ENCODE measurements at regions not wholly inside any gene's neighbourhood (a gene's known extent, or its start where the extent isn't known, plus 50 kb on each side); places are given as distances from the start of the nearest gene placed in this dataset.

DNA sequence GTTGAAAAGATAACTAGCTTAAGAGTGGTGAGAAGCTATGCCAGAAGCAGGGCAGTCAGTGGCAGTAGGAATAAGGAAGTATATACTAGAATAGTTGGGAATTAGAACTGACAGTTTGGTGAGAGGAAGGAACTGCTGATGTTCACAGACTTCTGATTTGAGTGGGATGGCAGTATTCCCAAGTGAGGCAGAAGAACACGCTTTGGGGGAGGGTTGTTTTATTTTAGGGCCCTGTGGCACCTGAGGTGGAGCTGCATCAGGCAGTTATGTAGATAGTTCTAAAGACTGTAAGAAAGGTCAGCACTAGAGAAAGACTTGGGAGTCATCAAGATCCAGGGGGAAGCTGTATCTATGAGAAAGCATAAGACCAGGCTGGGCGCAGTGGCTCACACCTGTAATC is 66.3 kb upstream of the TNRC6B start:
- Histone ChIP-seq H3K27me3 (ENCODE audit: insufficient read depth, low read length) (no peaks in the 10 kb centered on the region), H2AFZ (ENCODE audit: low read depth, low read length) (no peak overlapping the region), H3K27ac (ENCODE audit: low read depth, low read length) (no peak overlapping the region), H3K4me3 (ENCODE audit: insufficient read depth, low read depth, low read length) (no peak overlapping the region), H3K9me3 (ENCODE audit: insufficient read depth, low read depth, low read length) (no peaks in the 10 kb centered on the region), H3K79me2 (ENCODE audit: insufficient read depth, low read length) (no peaks in the 10 kb centered on the region), H3K36me3 (ENCODE audit: insufficient read depth, low read length) (no peaks in the 10 kb centered on the region), H3K9ac (ENCODE audit: low read length) (no peak overlapping the region), H4K20me1 (ENCODE audit: insufficient read depth, low read length) (peaks cover 9% of the 10 kb centered on the region), H3K4me2 (ENCODE audit: low read length) (no peak overlapping the region), H3K4me1 (ENCODE audit: insufficient read depth, low read length) (peaks cover 3% of the 10 kb centered on the region)
- no peak for TF ChIP-seq EZH2 (IDR thresholded peaks at IDR 0.05; ENCODE audit: insufficient read depth, low read length)
- TF ChIP-seq, protein P1, sequence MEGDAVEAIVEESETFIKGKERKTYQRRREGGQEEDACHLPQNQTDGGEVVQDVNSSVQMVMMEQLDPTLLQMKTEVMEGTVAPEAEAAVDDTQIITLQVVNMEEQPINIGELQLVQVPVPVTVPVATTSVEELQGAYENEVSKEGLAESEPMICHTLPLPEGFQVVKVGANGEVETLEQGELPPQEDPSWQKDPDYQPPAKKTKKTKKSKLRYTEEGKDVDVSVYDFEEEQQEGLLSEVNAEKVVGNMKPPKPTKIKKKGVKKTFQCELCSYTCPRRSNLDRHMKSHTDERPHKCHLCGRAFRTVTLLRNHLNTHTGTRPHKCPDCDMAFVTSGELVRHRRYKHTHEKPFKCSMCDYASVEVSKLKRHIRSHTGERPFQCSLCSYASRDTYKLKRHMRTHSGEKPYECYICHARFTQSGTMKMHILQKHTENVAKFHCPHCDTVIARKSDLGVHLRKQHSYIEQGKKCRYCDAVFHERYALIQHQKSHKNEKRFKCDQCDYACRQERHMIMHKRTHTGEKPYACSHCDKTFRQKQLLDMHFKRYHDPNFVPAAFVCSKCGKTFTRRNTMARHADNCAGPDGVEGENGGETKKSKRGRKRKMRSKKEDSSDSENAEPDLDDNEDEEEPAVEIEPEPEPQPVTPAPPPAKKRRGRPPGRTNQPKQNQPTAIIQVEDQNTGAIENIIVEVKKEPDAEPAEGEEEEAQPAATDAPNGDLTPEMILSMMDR (IDR thresholded peaks at IDR 0.05; ENCODE audit: insufficient read depth, low read depth, low read length) = no peak
- Mint-ChIP-seq H3K36me3 (ENCODE audit: low read depth, unreplicated experiment) (no peaks in the 10 kb centered on the region), H3K4me1 (ENCODE audit: low read depth, unreplicated experiment) (peaks cover 5% of the 10 kb centered on the region), H3K9me3 (ENCODE audit: unreplicated experiment) (no peaks in the 10 kb centered on the region), H3K27me3 (ENCODE audit: low read depth, unreplicated experiment) (peaks cover 3% of the 10 kb centered on the region), H3K27ac (ENCODE audit: unreplicated experiment) (no peak overlapping the region), H3K4me3 (ENCODE audit: unreplicated experiment) (no peak overlapping the region)
- DNase-seq (ENCODE audit: low read depth) (no peak), FAIRE-seq (no peak)

DNA sequence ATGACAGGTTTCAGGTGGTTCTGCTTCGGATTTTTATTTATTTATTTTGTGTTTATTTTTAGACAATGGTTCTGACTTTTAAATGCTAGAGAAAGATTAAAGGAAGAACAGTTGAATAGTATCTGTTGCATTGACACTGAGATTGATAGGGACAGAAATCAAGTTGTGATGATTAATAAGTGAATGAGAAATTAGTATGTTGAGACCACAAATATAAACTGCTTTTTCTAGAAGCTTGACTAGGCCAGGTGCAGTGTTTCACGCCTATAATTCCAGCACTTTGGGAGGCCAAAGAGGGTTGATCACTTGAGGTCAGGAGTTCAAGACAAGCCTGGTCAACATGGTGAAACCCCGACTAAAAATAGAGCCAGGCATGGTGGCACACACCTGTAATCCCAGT is 65.1 kb upstream of the TNRC6B start:
- Histone ChIP-seq H3K27me3 (ENCODE audit: insufficient read depth, low read length) (no peaks in the 10 kb centered on the region), H3K4me1 (ENCODE audit: insufficient read depth, low read length) (peaks cover 3% of the 10 kb centered on the region), H3K4me3 (ENCODE audit: insufficient read depth, low read depth, low read length) (no peak overlapping the region), H3K4me2 (ENCODE audit: low read length) (no peak overlapping the region), H3K9me3 (ENCODE audit: insufficient read depth, low read depth, low read length) (no peaks in the 10 kb centered on the region), H3K9ac (ENCODE audit: low read length) (no peak overlapping the region), H3K79me2 (ENCODE audit: insufficient read depth, low read length) (no peaks in the 10 kb centered on the region), H2AFZ (ENCODE audit: low read depth, low read length) (no peak overlapping the region), H3K27ac (ENCODE audit: low read depth, low read length) (no peak overlapping the region), H4K20me1 (ENCODE audit: insufficient read depth, low read length) (peaks cover 9% of the 10 kb centered on the region), H3K36me3 (ENCODE audit: insufficient read depth, low read length) (no peaks in the 10 kb centered on the region)
- Mint-ChIP-seq H3K9me3 (ENCODE audit: unreplicated experiment) (no peaks in the 10 kb centered on the region), H3K4me1 (ENCODE audit: low read depth, unreplicated experiment) (peaks cover 3% of the 10 kb centered on the region), H3K36me3 (ENCODE audit: low read depth, unreplicated experiment) (no peaks in the 10 kb centered on the region), H3K27ac (ENCODE audit: unreplicated experiment) (no peak overlapping the region), H3K27me3 (ENCODE audit: low read depth, unreplicated experiment) (peaks cover 3% of the 10 kb centered on the region), H3K4me3 (ENCODE audit: unreplicated experiment) (no peak overlapping the region)
- TF ChIP-seq, protein P1 (IDR thresholded peaks at IDR 0.05; ENCODE audit: insufficient read depth, low read depth, low read length) = no peak
- TF ChIP-seq EZH2 (IDR thresholded peaks at IDR 0.05; ENCODE audit: insufficient read depth, low read length) = no peak
- DNase-seq (ENCODE audit: low read depth) (no peak), FAIRE-seq (no peak)

DNA sequence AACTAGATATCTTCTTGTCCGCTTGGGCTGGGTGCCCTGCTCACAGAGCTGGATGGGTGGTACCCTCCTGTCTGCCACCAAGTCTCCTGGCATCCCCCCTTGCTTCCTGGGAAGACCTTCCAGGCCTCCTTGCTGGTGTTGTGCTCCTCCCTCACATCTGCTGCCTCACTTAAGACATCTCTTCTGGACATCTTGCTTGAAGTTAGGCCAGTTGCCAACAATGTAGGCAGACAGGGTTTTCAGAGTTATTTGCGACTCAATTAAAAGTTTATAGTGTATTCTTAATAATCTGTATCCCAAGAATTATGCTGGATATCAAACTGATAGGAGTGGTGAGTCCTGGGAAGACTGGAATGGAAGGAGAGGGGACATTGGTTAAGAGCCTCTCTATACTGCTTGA is 64.0 kb upstream of the TNRC6B start:
- Mint-ChIP-seq H3K4me3 (ENCODE audit: unreplicated experiment) (no peak overlapping the region), H3K27me3 (ENCODE audit: low read depth, unreplicated experiment) (peaks cover 3% of the 10 kb centered on the region), H3K4me1 (ENCODE audit: low read depth, unreplicated experiment) (no peaks in the 10 kb centered on the region), H3K9me3 (ENCODE audit: unreplicated experiment) (no peaks in the 10 kb centered on the region), H3K27ac (ENCODE audit: unreplicated experiment) (no peak overlapping the region), H3K36me3 (ENCODE audit: low read depth, unreplicated experiment) (no peaks in the 10 kb centered on the region)
- Histone ChIP-seq H3K9ac (ENCODE audit: low read length) (no peak overlapping the region), H3K4me2 (ENCODE audit: low read length) (no peak overlapping the region), H2AFZ (ENCODE audit: low read depth, low read length) (no peak overlapping the region), H4K20me1 (ENCODE audit: insufficient read depth, low read length) (peaks cover 9% of the 10 kb centered on the region), H3K79me2 (ENCODE audit: insufficient read depth, low read length) (no peaks in the 10 kb centered on the region), H3K9me3 (ENCODE audit: insufficient read depth, low read depth, low read length) (no peaks in the 10 kb centered on the region), H3K4me3 (ENCODE audit: insufficient read depth, low read depth, low read length) (no peak overlapping the region), H3K36me3 (ENCODE audit: insufficient read depth, low read length) (no peaks in the 10 kb centered on the region), H3K4me1 (ENCODE audit: insufficient read depth, low read length) (no peaks in the 10 kb centered on the region), H3K27me3 (ENCODE audit: insufficient read depth, low read length) (no peaks in the 10 kb centered on the region), H3K27ac (ENCODE audit: low read depth, low read length) (no peak overlapping the region)
- DNase-seq (ENCODE audit: low read depth) (no peak), FAIRE-seq (no peak)
- TF ChIP-seq EZH2 (IDR thresholded peaks at IDR 0.05; ENCODE audit: insufficient read depth, low read length) = no peak
- TF ChIP-seq, protein P1 (IDR thresholded peaks at IDR 0.05; ENCODE audit: insufficient read depth, low read depth, low read length) = no peak

Data from astrocyte (in vitro differentiated cells and primary cell).